ENCODE measurements at regions not wholly inside any gene's neighbourhood (a gene's known extent, or its start where the extent isn't known, plus 50 kb on each side); places are given as distances from the start of the nearest gene placed in this dataset.

GRCh38 chr4:58144721-58145120, 1034.5 kb upstream of the IGFBP7 start:
- Histone ChIP-seq H3K27me3 (no peaks in the 10 kb centered on the region), H3K4me3 (no peak overlapping the region), H3K27ac (no peak overlapping the region), H3K4me1 (no peaks in the 10 kb centered on the region), H3K9me3 (no peaks in the 10 kb centered on the region), H3K36me3 (no peaks in the 10 kb centered on the region)
- no peak for TF ChIP-seq POLR2A (IDR thresholded peaks at IDR 0.05)
- no peak for TF ChIP-seq EP300 (IDR thresholded peaks at IDR 0.05)
- no peak for TF ChIP-seq CTCF (IDR thresholded peaks at IDR 0.05)
- WGBS, 2 donors = 80 to 93% methylated on average over 1 of the region's 1 CpG
- DNase-seq (ENCODE audit: low spot score in 2 of 2) = no peak

GRCh38 chr4:58138786-58139668, 1028.8 kb upstream of the IGFBP7 start:
- DNase-seq (ENCODE audit: low spot score in 2 of 2) = no peak
- Histone ChIP-seq H3K27me3 (no peaks in the 10 kb centered on the region), H3K4me1 (no peaks in the 10 kb centered on the region), H3K27ac (no peak overlapping the region), H3K9me3 (no peaks in the 10 kb centered on the region), H3K36me3 (no peaks in the 10 kb centered on the region), H3K4me3 (no peak overlapping the region)
- TF ChIP-seq CTCF (IDR thresholded peaks at IDR 0.05) (no peak), EP300 (IDR thresholded peaks at IDR 0.05) (no peak), POLR2A (IDR thresholded peaks at IDR 0.05) (no peak)
- WGBS, 2 donors = 48 to 56% methylated on average over 3 of the region's 3 CpGs

GRCh38 chr4:58136604-58137003, 1026.4 kb upstream of the IGFBP7 start:
- H3K9me3 ChIP-seq = no peaks in the 10 kb centered on the region
- 84 to 88% methylated on average over 5 of the region's 5 CpGs for WGBS, 2 donors
- TF ChIP-seq EP300 (IDR thresholded peaks at IDR 0.05) (no peak), POLR2A (IDR thresholded peaks at IDR 0.05) (no peak), CTCF (IDR thresholded peaks at IDR 0.05) (no peak)
- no peaks in the 10 kb centered on the region for H3K36me3 ChIP-seq
- no peaks in the 10 kb centered on the region for H3K4me1 ChIP-seq
- DNase-seq (ENCODE audit: low spot score in 2 of 2) = no peak
- H3K27me3 ChIP-seq = no peaks in the 10 kb centered on the region
- H3K4me3 ChIP-seq = no peak overlapping the region
- no peak overlapping the region for H3K27ac ChIP-seq

- Histone ChIP-seq H3K4me1 (no peaks in the 10 kb centered on the region), H3K36me3 (no peaks in the 10 kb centered on the region), H3K4me3 (no peak overlapping the region), H3K27me3 (no peaks in the 10 kb centered on the region), H3K9me3 (no peaks in the 10 kb centered on the region), H3K27ac (no peak overlapping the region)
- no peak for DNase-seq (ENCODE audit: low spot score in 2 of 2)
- TF ChIP-seq CTCF (IDR thresholded peaks at IDR 0.05) (no peak), EP300 (IDR thresholded peaks at IDR 0.05) (no peak), POLR2A (IDR thresholded peaks at IDR 0.05) (no peak)
- 91 to 96% methylated on average over 1 of the region's 1 CpG for WGBS, 2 donors
These were observed 1017.5 kb upstream of the IGFBP7 start for GRCh38 chr4:58127680-58128079.

GRCh38 chr4:58119298-58119697, 1009.1 kb upstream of the IGFBP7 start:
- no peak for DNase-seq (ENCODE audit: low spot score in 2 of 2)
- H3K36me3 ChIP-seq = no peaks in the 10 kb centered on the region
- H3K4me3 ChIP-seq = no peak overlapping the region
- no peaks in the 10 kb centered on the region for H3K4me1 ChIP-seq
- H3K27me3 ChIP-seq = no peaks in the 10 kb centered on the region
- H3K27ac ChIP-seq = no peak overlapping the region
- TF ChIP-seq POLR2A (IDR thresholded peaks at IDR 0.05) = no peak
- WGBS, 2 donors = 85 to 94% methylated on average over 3 of the region's 3 CpGs
- no peaks in the 10 kb centered on the region for H3K9me3 ChIP-seq
